ENCODE measurements at regions not wholly inside any gene's neighbourhood (a gene's known extent, or its start where the extent isn't known, plus 50 kb on each side); places are given as distances from the start of the nearest gene placed in this dataset.

GRCh38 chr4:111228874-111229273, 606.0 kb upstream of the PITX2 start:
- TF ChIP-seq RAD21 (IDR thresholded peaks at IDR 0.05; ENCODE audit: low read depth) (no peak), TCF12 (IDR thresholded peaks at IDR 0.05; ENCODE audit: low read depth) (no peak), CEBPB (IDR thresholded peaks at IDR 0.05) (no peak), CREB1 (IDR thresholded peaks at IDR 0.05; ENCODE audit: low read depth) (no peak), REST (IDR thresholded peaks at IDR 0.05; ENCODE audit: low read depth) (no peak), EP300 (IDR thresholded peaks at IDR 0.05; ENCODE audit: borderline replicate concordance) (no peak), FOXM1 (IDR thresholded peaks at IDR 0.05; ENCODE audit: borderline replicate concordance, low read depth) (no peak)

Measured in Ishikawa (cell line).